ENCODE measurements at regions not wholly inside any gene's neighbourhood (a gene's known extent, or its start where the extent isn't known, plus 50 kb on each side); places are given as distances from the start of the nearest gene placed in this dataset.

DNA sequence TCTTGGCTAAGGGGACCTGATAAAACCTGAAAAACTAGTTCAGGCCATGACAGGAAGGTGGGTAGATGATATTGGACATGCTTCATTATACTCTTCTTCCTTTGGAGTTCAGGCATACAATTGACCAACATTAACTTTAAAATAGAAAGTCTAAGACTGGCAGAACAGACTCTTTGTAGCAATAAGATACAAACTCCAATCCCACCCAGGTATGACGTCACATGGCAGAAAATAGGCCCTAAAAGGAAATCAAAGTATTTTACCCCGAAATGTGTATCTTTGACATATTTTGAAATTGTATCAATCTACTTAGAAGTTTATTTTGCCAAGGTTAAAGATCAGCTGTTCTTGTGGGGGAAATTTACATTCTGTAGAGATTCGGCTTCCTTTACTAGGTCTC lies 198.1 kb upstream of the LRIG3 start (continued):
- TF ChIP-seq ZNF561 (tag by site-specific recombination; IDR thresholded peaks at IDR 0.05; ENCODE audit: borderline replicate concordance) (no peak), ZBTB48 (tag by site-specific recombination; IDR thresholded peaks at IDR 0.05) (no peak), ZNF501 (tag by site-specific recombination; IDR thresholded peaks at IDR 0.05) (no peak), KLF7 (tag by site-specific recombination; IDR thresholded peaks at IDR 0.05; ENCODE audit: borderline replicate concordance) (no peak), ZNF138 (tag by site-specific recombination; IDR thresholded peaks at IDR 0.05; ENCODE audit: borderline replicate concordance) (no peak), ZNF155 (tag by site-specific recombination; IDR thresholded peaks at IDR 0.05) (no peak), BCL11B (tag by site-specific recombination; IDR thresholded peaks at IDR 0.05; ENCODE audit: low read depth) (no peak)
- TF ChIP-seq, protein P1, sequence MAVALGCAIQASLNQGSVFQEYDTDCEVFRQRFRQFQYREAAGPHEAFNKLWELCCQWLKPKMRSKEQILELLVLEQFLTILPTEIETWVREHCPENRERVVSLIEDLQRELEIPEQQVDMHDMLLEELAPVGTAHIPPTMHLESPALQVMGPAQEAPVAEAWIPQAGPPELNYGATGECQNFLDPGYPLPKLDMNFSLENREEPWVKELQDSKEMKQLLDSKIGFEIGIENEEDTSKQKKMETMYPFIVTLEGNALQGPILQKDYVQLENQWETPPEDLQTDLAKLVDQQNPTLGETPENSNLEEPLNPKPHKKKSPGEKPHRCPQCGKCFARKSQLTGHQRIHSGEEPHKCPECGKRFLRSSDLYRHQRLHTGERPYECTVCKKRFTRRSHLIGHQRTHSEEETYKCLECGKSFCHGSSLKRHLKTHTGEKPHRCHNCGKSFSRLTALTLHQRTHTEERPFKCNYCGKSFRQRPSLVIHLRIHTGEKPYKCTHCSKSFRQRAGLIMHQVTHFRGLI (tag by site-specific recombination; IDR thresholded peaks at IDR 0.05): no peak
- TF ChIP-seq, protein P2, sequence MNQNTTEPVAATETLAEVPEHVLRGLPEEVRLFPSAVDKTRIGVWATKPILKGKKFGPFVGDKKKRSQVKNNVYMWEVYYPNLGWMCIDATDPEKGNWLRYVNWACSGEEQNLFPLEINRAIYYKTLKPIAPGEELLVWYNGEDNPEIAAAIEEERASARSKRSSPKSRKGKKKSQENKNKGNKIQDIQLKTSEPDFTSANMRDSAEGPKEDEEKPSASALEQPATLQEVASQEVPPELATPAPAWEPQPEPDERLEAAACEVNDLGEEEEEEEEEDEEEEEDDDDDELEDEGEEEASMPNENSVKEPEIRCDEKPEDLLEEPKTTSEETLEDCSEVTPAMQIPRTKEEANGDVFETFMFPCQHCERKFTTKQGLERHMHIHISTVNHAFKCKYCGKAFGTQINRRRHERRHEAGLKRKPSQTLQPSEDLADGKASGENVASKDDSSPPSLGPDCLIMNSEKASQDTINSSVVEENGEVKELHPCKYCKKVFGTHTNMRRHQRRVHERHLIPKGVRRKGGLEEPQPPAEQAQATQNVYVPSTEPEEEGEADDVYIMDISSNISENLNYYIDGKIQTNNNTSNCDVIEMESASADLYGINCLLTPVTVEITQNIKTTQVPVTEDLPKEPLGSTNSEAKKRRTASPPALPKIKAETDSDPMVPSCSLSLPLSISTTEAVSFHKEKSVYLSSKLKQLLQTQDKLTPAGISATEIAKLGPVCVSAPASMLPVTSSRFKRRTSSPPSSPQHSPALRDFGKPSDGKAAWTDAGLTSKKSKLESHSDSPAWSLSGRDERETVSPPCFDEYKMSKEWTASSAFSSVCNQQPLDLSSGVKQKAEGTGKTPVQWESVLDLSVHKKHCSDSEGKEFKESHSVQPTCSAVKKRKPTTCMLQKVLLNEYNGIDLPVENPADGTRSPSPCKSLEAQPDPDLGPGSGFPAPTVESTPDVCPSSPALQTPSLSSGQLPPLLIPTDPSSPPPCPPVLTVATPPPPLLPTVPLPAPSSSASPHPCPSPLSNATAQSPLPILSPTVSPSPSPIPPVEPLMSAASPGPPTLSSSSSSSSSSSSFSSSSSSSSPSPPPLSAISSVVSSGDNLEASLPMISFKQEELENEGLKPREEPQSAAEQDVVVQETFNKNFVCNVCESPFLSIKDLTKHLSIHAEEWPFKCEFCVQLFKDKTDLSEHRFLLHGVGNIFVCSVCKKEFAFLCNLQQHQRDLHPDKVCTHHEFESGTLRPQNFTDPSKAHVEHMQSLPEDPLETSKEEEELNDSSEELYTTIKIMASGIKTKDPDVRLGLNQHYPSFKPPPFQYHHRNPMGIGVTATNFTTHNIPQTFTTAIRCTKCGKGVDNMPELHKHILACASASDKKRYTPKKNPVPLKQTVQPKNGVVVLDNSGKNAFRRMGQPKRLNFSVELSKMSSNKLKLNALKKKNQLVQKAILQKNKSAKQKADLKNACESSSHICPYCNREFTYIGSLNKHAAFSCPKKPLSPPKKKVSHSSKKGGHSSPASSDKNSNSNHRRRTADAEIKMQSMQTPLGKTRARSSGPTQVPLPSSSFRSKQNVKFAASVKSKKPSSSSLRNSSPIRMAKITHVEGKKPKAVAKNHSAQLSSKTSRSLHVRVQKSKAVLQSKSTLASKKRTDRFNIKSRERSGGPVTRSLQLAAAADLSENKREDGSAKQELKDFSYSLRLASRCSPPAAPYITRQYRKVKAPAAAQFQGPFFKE (tag by site-specific recombination; IDR thresholded peaks at IDR 0.05; ENCODE audit: borderline replicate concordance): no peak
- TF ChIP-seq, protein P3, sequence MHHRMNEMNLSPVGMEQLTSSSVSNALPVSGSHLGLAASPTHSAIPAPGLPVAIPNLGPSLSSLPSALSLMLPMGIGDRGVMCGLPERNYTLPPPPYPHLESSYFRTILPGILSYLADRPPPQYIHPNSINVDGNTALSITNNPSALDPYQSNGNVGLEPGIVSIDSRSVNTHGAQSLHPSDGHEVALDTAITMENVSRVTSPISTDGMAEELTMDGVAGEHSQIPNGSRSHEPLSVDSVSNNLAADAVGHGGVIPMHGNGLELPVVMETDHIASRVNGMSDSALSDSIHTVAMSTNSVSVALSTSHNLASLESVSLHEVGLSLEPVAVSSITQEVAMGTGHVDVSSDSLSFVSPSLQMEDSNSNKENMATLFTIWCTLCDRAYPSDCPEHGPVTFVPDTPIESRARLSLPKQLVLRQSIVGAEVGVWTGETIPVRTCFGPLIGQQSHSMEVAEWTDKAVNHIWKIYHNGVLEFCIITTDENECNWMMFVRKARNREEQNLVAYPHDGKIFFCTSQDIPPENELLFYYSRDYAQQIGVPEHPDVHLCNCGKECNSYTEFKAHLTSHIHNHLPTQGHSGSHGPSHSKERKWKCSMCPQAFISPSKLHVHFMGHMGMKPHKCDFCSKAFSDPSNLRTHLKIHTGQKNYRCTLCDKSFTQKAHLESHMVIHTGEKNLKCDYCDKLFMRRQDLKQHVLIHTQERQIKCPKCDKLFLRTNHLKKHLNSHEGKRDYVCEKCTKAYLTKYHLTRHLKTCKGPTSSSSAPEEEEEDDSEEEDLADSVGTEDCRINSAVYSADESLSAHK (tag by site-specific recombination; IDR thresholded peaks at IDR 0.05): no peak

GRCh38 chr12:59115995-59116394 lies 195.7 kb upstream of the LRIG3 start:
- TF ChIP-seq, protein P4, sequence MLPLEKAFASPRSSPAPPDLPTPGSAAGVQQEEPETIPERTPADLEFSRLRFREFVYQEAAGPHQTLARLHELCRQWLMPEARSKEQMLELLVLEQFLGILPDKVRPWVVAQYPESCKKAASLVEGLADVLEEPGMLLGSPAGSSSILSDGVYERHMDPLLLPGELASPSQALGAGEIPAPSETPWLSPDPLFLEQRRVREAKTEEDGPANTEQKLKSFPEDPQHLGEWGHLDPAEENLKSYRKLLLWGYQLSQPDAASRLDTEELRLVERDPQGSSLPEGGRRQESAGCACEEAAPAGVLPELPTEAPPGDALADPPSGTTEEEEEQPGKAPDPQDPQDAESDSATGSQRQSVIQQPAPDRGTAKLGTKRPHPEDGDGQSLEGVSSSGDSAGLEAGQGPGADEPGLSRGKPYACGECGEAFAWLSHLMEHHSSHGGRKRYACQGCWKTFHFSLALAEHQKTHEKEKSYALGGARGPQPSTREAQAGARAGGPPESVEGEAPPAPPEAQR (tag by site-specific recombination; IDR thresholded peaks at IDR 0.05): no peak
- TF ChIP-seq TCF7L2 (IDR thresholded peaks at IDR 0.05; ENCODE audit: borderline replicate concordance, low read depth, low read length) (no peak), ZNF560 (tag by site-specific recombination; IDR thresholded peaks at IDR 0.05; ENCODE audit: borderline replicate concordance) (no peak), ZNF114 (tag by site-specific recombination; IDR thresholded peaks at IDR 0.05) (no peak), KLF9 (tag by site-specific recombination; IDR thresholded peaks at IDR 0.05; ENCODE audit: low read depth) (no peak), ZNF776 (tag by site-specific recombination; IDR thresholded peaks at IDR 0.05; ENCODE audit: borderline replicate concordance) (no peak), ZNF10 (tag by site-specific recombination; IDR thresholded peaks at IDR 0.05) (no peak), ZNF398 (tag by site-specific recombination; IDR thresholded peaks at IDR 0.05) (no peak), ZNF600 (tag by site-specific recombination; IDR thresholded peaks at IDR 0.05) (no peak), ZNF529 (tag by site-specific recombination; IDR thresholded peaks at IDR 0.05; ENCODE audit: insufficient replicate concordance) (no peak), SCRT1 (tag by site-specific recombination; IDR thresholded peaks at IDR 0.05; ENCODE audit: borderline replicate concordance) (no peak), OSR2 (tag by site-specific recombination; IDR thresholded peaks at IDR 0.05) (no peak), ZNF354C (tag by site-specific recombination; IDR thresholded peaks at IDR 0.05; ENCODE audit: borderline replicate concordance, low read depth) (no peak)
- H3K4me3 ChIP-seq (ENCODE audit: low read depth, low read length): no peak overlapping the region
- no peaks in the 10 kb centered on the region for H3K4me1 ChIP-seq (ENCODE audit: control insufficient read depth, insufficient read depth, low read length)
- no peaks in the 10 kb centered on the region for H3K36me3 ChIP-seq (ENCODE audit: control insufficient read depth in 2 of 2, insufficient read depth in 1 of 2, low read length in 2 of 2)
- no peaks in the 10 kb centered on the region for H3K9me3 ChIP-seq (ENCODE audit: control insufficient read depth, insufficient read depth, low read depth, low read length)
- no peak overlapping the region for H3K27ac ChIP-seq (ENCODE audit: extremely low read depth, low read depth, low read length)
- ChIA-PET CTCF (interaction anchor here (0.6 to 5.6 kb wide), 5 partner anchors 9 to 575 kb away, joined by 3 to 68 read pairs (median 5); no protein-coding TSS in a partner anchor), POLR2A (no interaction called here)
